BE2C (cell line): ENCODE measurements at regions not wholly inside any gene's neighbourhood (a gene's known extent, or its start where the extent isn't known, plus 50 kb on each side); places are given as distances from the start of the nearest gene placed in this dataset.

Experiments used
- DNase-seq: peaks from one replicate; pipeline ENCODE4 v3.0.0-alpha.2; 2020
- H3K27me3 ChIP-seq: fragments of 250-450 bp; sonication (Bioruptor Pico); 2 replicates; pipeline ENCODE4 v1.5.1; 2020; ENCODE audit warnings: mild to moderate bottlenecking
- H3K36me3 ChIP-seq: fragments of 250-450 bp; sonication (Bioruptor Pico); 2 replicates; pipeline ENCODE4 v1.5.1; 2020; ENCODE audit warnings: mild to moderate bottlenecking
- H3K4me1 ChIP-seq: fragments of 250-450 bp; sonication (Bioruptor Pico); 2 replicates; pipeline ENCODE4 v1.5.1; 2020
- H3K4me3 ChIP-seq: 2 replicates; pipeline ENCODE4 v1.5.1; 2011; ENCODE audit warnings: low read depth, low read length
- H3K9me3 ChIP-seq: fragments of 250-450 bp; sonication (Bioruptor Pico); 2 replicates; pipeline ENCODE4 v1.5.1; 2020
- TF ChIP-seq, protein P1 (sequence below): IDR thresholded peaks from 2 replicates; pipeline ENCODE4 v1.5.1; 2012; ENCODE audit warnings: mild to moderate bottlenecking, low read depth, low read length

DNA sequence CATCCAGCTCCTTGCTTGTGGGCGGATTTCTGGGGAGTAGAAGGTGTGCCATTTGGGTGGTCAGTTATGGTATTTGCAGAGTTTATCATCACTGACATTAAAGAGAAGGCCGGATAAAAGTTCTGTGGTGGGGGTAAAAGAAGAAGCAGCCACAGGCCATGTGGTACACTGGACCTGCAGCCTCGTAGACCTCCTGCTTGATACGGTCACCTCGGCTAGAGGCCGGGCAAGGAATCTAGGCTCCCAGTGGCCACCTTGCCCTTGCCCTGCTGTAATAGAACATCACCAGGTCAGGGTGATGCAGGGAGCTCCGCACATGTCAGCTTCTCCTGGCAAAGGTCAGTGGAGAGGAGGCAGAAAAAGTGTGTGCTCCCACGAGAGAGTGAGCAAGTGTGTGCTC, 376.1 kb upstream of the IRX4 start:
- Histone ChIP-seq H3K4me3 (no peak overlapping the region), H3K9me3 (peaks cover 3% of the 10 kb centered on the region; the same call in 1 of the 2 replicates), H3K4me1 (no peaks in the 10 kb centered on the region), H3K36me3 (no peaks in the 10 kb centered on the region), H3K27me3 (no peaks in the 10 kb centered on the region)
- no peak for DNase-seq
- TF ChIP-seq, protein P1, sequence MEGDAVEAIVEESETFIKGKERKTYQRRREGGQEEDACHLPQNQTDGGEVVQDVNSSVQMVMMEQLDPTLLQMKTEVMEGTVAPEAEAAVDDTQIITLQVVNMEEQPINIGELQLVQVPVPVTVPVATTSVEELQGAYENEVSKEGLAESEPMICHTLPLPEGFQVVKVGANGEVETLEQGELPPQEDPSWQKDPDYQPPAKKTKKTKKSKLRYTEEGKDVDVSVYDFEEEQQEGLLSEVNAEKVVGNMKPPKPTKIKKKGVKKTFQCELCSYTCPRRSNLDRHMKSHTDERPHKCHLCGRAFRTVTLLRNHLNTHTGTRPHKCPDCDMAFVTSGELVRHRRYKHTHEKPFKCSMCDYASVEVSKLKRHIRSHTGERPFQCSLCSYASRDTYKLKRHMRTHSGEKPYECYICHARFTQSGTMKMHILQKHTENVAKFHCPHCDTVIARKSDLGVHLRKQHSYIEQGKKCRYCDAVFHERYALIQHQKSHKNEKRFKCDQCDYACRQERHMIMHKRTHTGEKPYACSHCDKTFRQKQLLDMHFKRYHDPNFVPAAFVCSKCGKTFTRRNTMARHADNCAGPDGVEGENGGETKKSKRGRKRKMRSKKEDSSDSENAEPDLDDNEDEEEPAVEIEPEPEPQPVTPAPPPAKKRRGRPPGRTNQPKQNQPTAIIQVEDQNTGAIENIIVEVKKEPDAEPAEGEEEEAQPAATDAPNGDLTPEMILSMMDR, result no peak

DNA sequence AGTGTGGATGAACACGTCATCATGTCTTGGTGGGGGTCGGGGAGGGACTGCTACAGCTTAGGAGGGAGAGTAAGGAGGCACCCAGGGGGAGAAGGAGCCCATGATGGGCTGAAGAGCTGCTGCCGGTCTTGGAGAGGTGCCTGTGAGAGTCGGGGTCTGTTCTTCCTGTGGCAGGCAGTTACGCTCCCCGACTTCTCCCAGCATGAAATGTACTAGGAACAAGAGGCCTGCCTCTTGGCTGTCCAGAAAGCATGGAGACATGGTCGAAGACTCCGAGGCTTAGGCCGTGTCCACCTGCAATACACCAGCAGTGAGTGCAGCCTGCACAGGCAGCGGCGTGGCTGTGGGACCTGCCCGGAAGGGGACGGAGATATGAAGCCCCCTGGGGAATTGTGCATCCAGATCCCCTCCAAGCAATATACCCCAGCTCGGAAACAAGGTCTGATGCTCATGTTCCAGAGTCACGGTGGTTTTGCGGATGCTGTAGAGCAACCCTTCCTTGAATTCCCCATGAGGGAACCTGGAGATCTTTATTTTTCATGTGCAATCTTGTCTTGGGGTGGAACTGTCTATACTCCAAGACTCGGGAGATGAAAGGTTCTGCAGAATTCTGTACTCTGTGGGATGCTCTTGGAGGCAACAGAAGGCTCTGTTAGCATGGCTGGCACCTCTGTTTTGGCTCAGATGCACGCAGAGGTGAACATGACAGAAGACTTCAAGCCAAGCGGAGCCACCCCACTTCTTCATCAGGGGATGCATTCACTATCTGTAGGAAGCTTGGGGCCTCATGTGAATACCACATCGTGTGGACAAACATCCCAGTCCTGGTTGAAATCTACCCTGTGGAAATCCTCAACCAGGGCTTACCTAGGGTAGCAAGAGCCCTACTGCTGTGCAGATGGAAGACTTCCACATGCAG, 374.9 kb upstream of the IRX4 start:
- Histone ChIP-seq H3K36me3 (no peaks in the 10 kb centered on the region), H3K4me1 (no peaks in the 10 kb centered on the region), H3K9me3 (peaks cover 3% of the 10 kb centered on the region; the same call in 1 of the 2 replicates)

DNA sequence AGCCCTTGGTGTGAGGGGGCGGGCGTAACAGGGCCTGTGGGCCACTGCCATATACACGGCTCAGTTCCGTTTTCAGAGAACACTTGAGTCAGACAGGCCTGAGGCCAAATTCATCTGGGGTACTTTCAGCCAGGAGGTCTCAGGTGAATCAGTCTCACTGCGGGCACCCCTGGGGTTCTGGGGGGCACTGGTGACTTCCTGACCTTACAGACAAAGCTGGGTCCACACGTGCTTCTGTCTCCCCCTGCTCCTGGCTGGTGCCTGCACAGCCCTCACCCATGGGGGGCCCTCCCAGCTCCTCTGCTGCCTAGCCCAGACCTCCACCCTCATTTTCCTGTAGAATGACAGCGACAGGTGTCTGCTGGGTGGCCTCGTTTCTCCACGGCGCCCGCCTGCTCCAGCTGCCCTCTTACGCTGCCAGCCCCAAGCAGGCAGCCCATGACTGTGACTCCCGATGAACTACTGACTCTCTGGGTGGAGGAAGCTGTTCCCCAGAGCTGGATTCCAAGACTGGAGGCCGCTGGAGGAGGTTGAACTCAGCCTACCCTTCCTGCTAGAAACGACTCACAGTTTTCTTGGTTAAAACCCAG, 374.1 kb upstream of the IRX4 start:
- Histone ChIP-seq H3K27me3 (no peaks in the 10 kb centered on the region), H3K4me1 (no peaks in the 10 kb centered on the region), H3K4me3 (no peak overlapping the region), H3K9me3 (peaks cover 3% of the 10 kb centered on the region; the same call in 1 of the 2 replicates), H3K36me3 (no peaks in the 10 kb centered on the region)
- no peak for DNase-seq
- TF ChIP-seq, protein P1, result no peak

More for the DNA sequence above, 374.9 kb upstream of the IRX4 start:
- H3K4me3 ChIP-seq, result no peak overlapping the region
- no peak for DNase-seq
- TF ChIP-seq, protein P1, result no peak
- H3K27me3 ChIP-seq, result no peaks in the 10 kb centered on the region

DNA sequence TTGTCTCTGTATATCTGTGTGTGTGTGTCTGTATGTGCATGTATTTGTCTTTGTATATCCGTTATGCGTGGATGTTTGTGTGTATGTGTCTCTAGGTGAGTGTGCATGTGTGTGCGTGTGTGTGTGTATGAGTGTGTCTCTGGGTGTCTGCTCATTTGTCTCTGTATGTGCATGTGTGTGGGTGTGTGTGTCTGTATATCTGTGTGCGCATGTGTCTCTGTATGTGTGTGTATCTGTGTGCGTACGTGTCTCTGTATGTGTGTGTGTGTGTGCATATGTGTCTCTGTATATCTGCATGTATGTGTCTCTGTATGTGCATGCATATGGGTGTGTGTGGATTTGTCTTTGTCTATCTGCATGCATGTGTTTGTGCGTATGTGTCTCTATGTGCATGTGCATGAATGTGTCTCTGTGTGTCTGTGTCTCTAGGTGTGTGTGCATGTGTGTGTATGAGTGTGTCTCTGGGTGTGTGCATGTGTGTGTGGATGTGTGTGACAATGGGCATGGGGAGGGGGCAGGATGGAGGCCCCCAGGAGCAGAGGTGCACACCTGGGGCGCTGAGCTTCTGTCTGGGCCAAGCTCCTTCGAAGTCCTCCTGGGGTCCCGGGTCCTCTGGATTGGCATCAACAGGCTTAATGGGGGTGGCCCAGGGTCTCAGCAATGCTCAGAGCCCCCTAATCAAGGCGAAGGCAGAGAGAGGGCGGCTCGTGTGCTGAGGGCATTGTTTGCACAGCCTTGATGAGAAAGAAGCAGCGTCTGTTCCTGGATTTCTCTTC, 373.4 kb upstream of the IRX4 start:
- no peak overlapping the region for H3K4me3 ChIP-seq
- peaks cover 3% of the 10 kb centered on the region; the same call in 1 of the 2 replicates for H3K9me3 ChIP-seq
- no peaks in the 10 kb centered on the region for H3K36me3 ChIP-seq
- TF ChIP-seq, protein P1, result no peak
- no peaks in the 10 kb centered on the region for H3K27me3 ChIP-seq
- H3K4me1 ChIP-seq, result no peaks in the 10 kb centered on the region
- DNase-seq, result no peak

DNA sequence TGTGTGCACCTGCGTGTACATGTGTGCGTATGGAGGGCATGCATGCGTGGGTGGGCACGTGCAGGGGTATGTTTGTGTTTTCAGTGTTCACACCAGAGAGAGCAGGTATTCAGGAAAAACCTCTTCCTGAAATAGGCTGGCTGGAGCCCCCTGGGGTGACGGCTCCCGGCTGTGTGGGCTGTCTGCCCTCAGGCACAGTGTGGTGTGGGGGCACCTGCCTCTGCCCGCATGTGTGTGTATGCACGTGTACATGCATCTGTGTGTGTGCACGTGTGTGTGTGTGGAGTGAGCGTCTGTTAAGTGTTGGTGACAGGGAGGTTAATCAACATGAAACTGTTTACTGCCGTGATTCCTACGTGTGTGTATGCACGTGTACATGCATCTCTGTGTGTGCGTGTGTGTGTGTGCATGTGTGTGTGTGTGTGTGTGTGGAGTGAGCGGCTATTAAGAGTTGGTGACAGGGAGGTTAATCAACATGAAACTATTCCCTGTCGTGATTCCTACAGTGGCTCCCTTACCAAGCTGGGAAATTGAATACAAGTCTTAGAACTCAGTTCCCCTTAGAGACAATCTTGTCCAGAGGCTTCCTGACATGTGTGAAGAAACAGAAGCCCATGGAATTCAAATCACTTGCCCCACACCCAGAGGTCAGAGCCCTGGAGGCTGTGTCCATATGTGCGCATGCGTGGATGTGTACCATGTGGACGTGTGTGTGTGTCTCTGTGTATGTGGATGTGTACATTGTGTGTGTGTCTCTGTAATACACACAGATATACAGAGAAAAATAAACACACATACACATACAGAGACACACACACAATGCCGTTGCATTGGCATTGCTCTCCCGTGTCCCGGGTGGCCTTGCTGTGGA, 372.4 kb upstream of the IRX4 start:
- Histone ChIP-seq H3K4me1 (no peaks in the 10 kb centered on the region), H3K4me3 (no peak overlapping the region), H3K36me3 (no peaks in the 10 kb centered on the region), H3K9me3 (peaks cover 3% of the 10 kb centered on the region; the same call in 1 of the 2 replicates), H3K27me3 (no peaks in the 10 kb centered on the region)
- DNase-seq, result no peak
- TF ChIP-seq, protein P1, result no peak
